Ovary (tissue), 7 donors: ENCODE measurements at regions not wholly inside any gene's neighbourhood (a gene's known extent, or its start where the extent isn't known, plus 50 kb on each side); places are given as distances from the start of the nearest gene placed in this dataset.

ENCODE experiments used
- DNase-seq, 5 donors: peaks; one replicate each; pipeline ENCODE4 v3.0.0-alpha.2; 2019 to 2020
- H3K27ac ChIP-seq, 2 donors: fragments of 200-600 bp; one replicate each; pipeline versions ENCODE4 v1.5.1 to v1.8.0; 2019 to 2022
- H3K27me3 ChIP-seq: fragments of 200-600 bp; one replicate; pipeline ENCODE4 v1.8.0; 2022
- H3K36me3 ChIP-seq: fragments of 200-600 bp; sonication (generic); one replicate; pipeline ENCODE4 v1.5.1; 2019
- H3K4me1 ChIP-seq: one replicate; pipeline ENCODE4 v1.8.1; 2013; ENCODE audit warnings: mild to moderate bottlenecking, moderate library complexity; ENCODE audit not compliant: insufficient read depth
- H3K4me3 ChIP-seq: fragments of 200-600 bp; sonication (generic); one replicate; pipeline ENCODE4 v1.5.1; 2017
- H3K9me3 ChIP-seq, 2 donors: fragments of 200-600 bp in 1 of 2; sonication (generic) in 1 of 2; one replicate each; pipeline versions ENCODE4 v1.5.1 to v1.8.1; 2013 to 2019; ENCODE audit warnings: mild to moderate bottlenecking in 1 of 2, moderate library complexity in 1 of 2
- CTCF ChIP-seq, 3 donors: fragments of 450-650 bp in 2 of 3; fragments of 200-600 bp in 1 of 3; IDR thresholded peaks; one replicate each; pipeline versions ENCODE4 v1.5.1 to v1.8.0; 2016 to 2022; ENCODE audit warnings: antibody characterized with exemption in 3 of 3, mild to moderate bottlenecking in 1 of 3
- EP300 ChIP-seq: sonication (generic); formaldehyde crosslinking; IDR thresholded peaks from one replicate; pipeline ENCODE4 v1.6.1; 2017; ENCODE audit warnings: antibody characterized with exemption
- POLR2A ChIP-seq: fragments of 450-650 bp; IDR thresholded peaks from one replicate; pipeline ENCODE4 v1.6.1; 2017; ENCODE audit warnings: antibody characterized with exemption, mild to moderate bottlenecking, moderate library complexity
- WGBS, 3 donors: extraction: QIAGEN DNeasy Blood & Tissue Kit in 1 of 3; methylation state at CpG; one replicate each; pipeline versions ENCODE4 v1.1.5 to v1.1.7; 2013 to 2017; 5-methylcytosine and 5-hydroxymethylcytosine counted together
- intact Hi-C, 4 donors: fragments of 100-400 bp; cut with DNase I; formaldehyde crosslinking; loops; one replicate each; pipeline versions ENCODE4 v1.11.0 to v1.15.1; 2022 to 2023
- donor health status: DM: no; HTN: no; CAD: no; lungs with moderate emphysema.
- donor health status: DM: no; HTN: no; CAD: no.
- donor health status: Bipolar disorder and iron deficiency.
- donor health status: DM: no; HTN: no; CAD: no.
- donor health status: DM: yes; HTN: yes; CAD: no.

GRCh38 chr2:234252772-234253171, 202.3 kb downstream of the SPP2 start:
- no peaks in the 10 kb centered on the region for H3K9me3 ChIP-seq
- WGBS, 3 donors = 77 to 84% (median 80%) methylated on average over 7 of the region's 7 CpGs
- no peaks in the 10 kb centered on the region for H3K36me3 ChIP-seq
- H3K27ac ChIP-seq = no peak overlapping the region
- intact Hi-C loops = no loop called here
- no peaks in the 10 kb centered on the region for H3K4me1 ChIP-seq
- TF ChIP-seq EP300 = no peak
- TF ChIP-seq POLR2A = no peak
- TF ChIP-seq CTCF (IDR thresholded peaks at IDR 0.05) = no peak
- no peak for DNase-seq
- H3K27me3 ChIP-seq = no peaks in the 10 kb centered on the region
- H3K4me3 ChIP-seq = no peak overlapping the region

GRCh38 chr2:234251326-234252271, 201.1 kb downstream of the SPP2 start:
- H3K4me3 ChIP-seq = no peak overlapping the region

GRCh38 chr2:234250926-234251325, 200.4 kb downstream of the SPP2 start:
- Histone ChIP-seq H3K36me3 (no peaks in the 10 kb centered on the region), H3K4me1 (no peaks in the 10 kb centered on the region), H3K27me3 (no peaks in the 10 kb centered on the region), H3K9me3 (no peaks in the 10 kb centered on the region), H3K27ac (no peak overlapping the region), H3K4me3 (no peak overlapping the region)
- intact Hi-C loops = no loop called here
- DNase-seq = no peak
- WGBS, 3 donors = 65 to 69% (median 67%) methylated on average over 2 of the region's 2 CpGs
- no peak for TF ChIP-seq CTCF (IDR thresholded peaks at IDR 0.05)
- no peak for TF ChIP-seq EP300
- TF ChIP-seq POLR2A = no peak

More at GRCh38 chr2:234251326-234252271, 201.1 kb downstream of the SPP2 start:
- H3K36me3 ChIP-seq = no peaks in the 10 kb centered on the region
- no peaks in the 10 kb centered on the region for H3K27me3 ChIP-seq
- H3K4me1 ChIP-seq = no peaks in the 10 kb centered on the region
- no peak for DNase-seq
- 50 to 61% (median 59%) methylated on average over 8 of the region's 8 CpGs for WGBS, 3 donors
- intact Hi-C loops = no loop called here
- H3K9me3 ChIP-seq = no peaks in the 10 kb centered on the region
- H3K27ac ChIP-seq = no peak overlapping the region
- no peak for TF ChIP-seq EP300
- no peak for TF ChIP-seq CTCF (IDR thresholded peaks at IDR 0.05)
- TF ChIP-seq POLR2A = no peak

GRCh38 chr2:234249873-234250272, 199.4 kb downstream of the SPP2 start:
- TF ChIP-seq EP300 (no peak), POLR2A (no peak), CTCF (IDR thresholded peaks at IDR 0.05) (no peak)
- no peak overlapping the region for H3K27ac ChIP-seq
- no peaks in the 10 kb centered on the region for H3K27me3 ChIP-seq
- no peaks in the 10 kb centered on the region for H3K9me3 ChIP-seq
- intact Hi-C loops = no loop called here
- DNase-seq = no peak
- H3K36me3 ChIP-seq = no peaks in the 10 kb centered on the region
- no peaks in the 10 kb centered on the region for H3K4me1 ChIP-seq
- H3K4me3 ChIP-seq = no peak overlapping the region
- WGBS, 3 donors = 80 to 84% (median 83%) methylated on average over 5 of the region's 5 CpGs
